Stimulated activated naive B cell treated with anti-CD40 and anti-IgM and Interleukin-4, amounts not matched to agents 10 μg/mL and 1 μg/mL and 100 μg/mL, for 72 hours (primary cell): ENCODE measurements at regions not wholly inside any gene's neighbourhood (a gene's known extent, or its start where the extent isn't known, plus 50 kb on each side); places are given as distances from the start of the nearest gene placed in this dataset.

ENCODE experiments used
- ATAC-seq, 2 donors: fragments of 150-1000 bp; cut with Tn5 transposase; replicated peaks; 2 replicates each; pipeline ENCODE4 v1.10.0; 2021; ENCODE audit warnings: moderate library complexity in 1 of 2
- DNase-seq: peaks from one replicate; pipeline ENCODE4 v3.0.0; 2021
- H3K27ac Mint-ChIP-seq: one replicate; pipeline ENCODE4 v1.8.0; 2022; ENCODE audit warnings: mild to moderate bottlenecking, mixed read lengths
- H3K27me3 Mint-ChIP-seq, 2 donors: one replicate each; pipeline ENCODE4 v1.8.0; 2022; ENCODE audit warnings: mixed read lengths in 2 of 2
- H3K36me3 Mint-ChIP-seq, 2 donors: one replicate each; pipeline ENCODE4 v1.8.0; 2022; ENCODE audit warnings: mixed read lengths in 2 of 2, mild to moderate bottlenecking in 1 of 2
- H3K4me1 Mint-ChIP-seq, 2 donors: one replicate each; pipeline ENCODE4 v1.8.0; 2022; ENCODE audit warnings: mixed read lengths in 2 of 2, mild to moderate bottlenecking in 1 of 2
- H3K4me3 Mint-ChIP-seq, 2 donors: one replicate each; pipeline ENCODE4 v1.8.0; 2022; ENCODE audit warnings: mild to moderate bottlenecking in 2 of 2, mixed read lengths in 2 of 2, moderate library complexity in 1 of 2
- H3K9me3 Mint-ChIP-seq, 2 donors: one replicate each; pipeline ENCODE4 v1.8.0; 2022; ENCODE audit warnings: mixed read lengths in 2 of 2, mild to moderate bottlenecking in 1 of 2

- no peak overlapping the region for H3K4me3 Mint-ChIP-seq
- no peak for DNase-seq
- H3K36me3 Mint-ChIP-seq: no peaks in the 10 kb centered on the region
- no peaks in the 10 kb centered on the region for H3K9me3 Mint-ChIP-seq
- H3K4me1 Mint-ChIP-seq: peaks cover 3 to 14% of the 10 kb centered on the region in 2 donors
- ATAC-seq: no peak
- H3K27me3 Mint-ChIP-seq: no peaks in the 10 kb centered on the region
- no peak overlapping the region for H3K27ac Mint-ChIP-seq
Observed at GRCh38 chr10:23868121-23868520, 340.8 kb upstream of the KIAA1217 start.

- DNase-seq (no peak), ATAC-seq (no peak)
- Mint-ChIP-seq H3K36me3 (no peaks in the 10 kb centered on the region), H3K27ac (no peak overlapping the region), H3K4me3 (no peak overlapping the region), H3K4me1 (peaks cover 3 to 14% of the 10 kb centered on the region in 2 donors), H3K27me3 (no peaks in the 10 kb centered on the region), H3K9me3 (no peaks in the 10 kb centered on the region)
Observed at GRCh38 chr10:23869548-23869947, 339.4 kb upstream of the KIAA1217 start.

GRCh38 chr10:23869996-23870395 is 338.9 kb upstream of the KIAA1217 start:
- H3K9me3 Mint-ChIP-seq: peaks cover 0 to 1% of the 10 kb centered on the region in 2 donors
- H3K27me3 Mint-ChIP-seq: no peaks in the 10 kb centered on the region
- no peak overlapping the region for H3K27ac Mint-ChIP-seq
- H3K36me3 Mint-ChIP-seq: no peaks in the 10 kb centered on the region
- ATAC-seq: no peak
- DNase-seq: no peak
- H3K4me3 Mint-ChIP-seq: no peak overlapping the region
- H3K4me1 Mint-ChIP-seq: peaks cover 3 to 14% of the 10 kb centered on the region in 2 donors

- ATAC-seq: no peak
- Mint-ChIP-seq H3K4me3 (no peak overlapping the region), H3K4me1 (peaks cover 3 to 14% of the 10 kb centered on the region in 2 donors), H3K27me3 (no peaks in the 10 kb centered on the region), H3K9me3 (peaks cover 0 to 3% of the 10 kb centered on the region in 2 donors), H3K27ac (no peak overlapping the region), H3K36me3 (no peaks in the 10 kb centered on the region)
- no peak for DNase-seq
Observed at GRCh38 chr10:23870651-23871610, 338.0 kb upstream of the KIAA1217 start.

GRCh38 chr10:23872290-23872689 is 336.6 kb upstream of the KIAA1217 start:
- Mint-ChIP-seq H3K27me3 (no peaks in the 10 kb centered on the region), H3K4me3 (no peak overlapping the region), H3K9me3 (peaks cover 0 to 3% of the 10 kb centered on the region in 2 donors), H3K4me1 (peaks cover 3 to 14% of the 10 kb centered on the region in 2 donors), H3K36me3 (no peaks in the 10 kb centered on the region), H3K27ac (no peak overlapping the region)
- DNase-seq (no peak), ATAC-seq (no peak)

- Mint-ChIP-seq H3K36me3 (no peaks in the 10 kb centered on the region), H3K4me3 (no peak overlapping the region), H3K27ac (no peak overlapping the region), H3K27me3 (no peaks in the 10 kb centered on the region), H3K9me3 (peaks cover 0 to 3% of the 10 kb centered on the region in 2 donors), H3K4me1 (no peaks in the 10 kb centered on the region)
- ATAC-seq (no peak), DNase-seq (no peak)
Observed at GRCh38 chr10:23877791-23878320, 331.1 kb upstream of the KIAA1217 start.

GRCh38 chr10:23884670-23885069 is 324.3 kb upstream of the KIAA1217 start:
- H3K4me3 Mint-ChIP-seq: no peak overlapping the region
- DNase-seq (no peak), ATAC-seq (no peak)
- H3K36me3 Mint-ChIP-seq: no peaks in the 10 kb centered on the region
- no peaks in the 10 kb centered on the region for H3K4me1 Mint-ChIP-seq
- no peaks in the 10 kb centered on the region for H3K9me3 Mint-ChIP-seq
- H3K27ac Mint-ChIP-seq: no peak overlapping the region
- H3K27me3 Mint-ChIP-seq: no peaks in the 10 kb centered on the region

- Mint-ChIP-seq H3K27me3 (no peaks in the 10 kb centered on the region), H3K36me3 (no peaks in the 10 kb centered on the region), H3K4me3 (no peak overlapping the region), H3K27ac (no peak overlapping the region), H3K9me3 (no peaks in the 10 kb centered on the region), H3K4me1 (no peaks in the 10 kb centered on the region)
- DNase-seq (no peak), ATAC-seq (no peak)
Observed at GRCh38 chr10:23885853-23886252, 323.1 kb upstream of the KIAA1217 start.

- no peaks in the 10 kb centered on the region for H3K4me1 Mint-ChIP-seq
- H3K9me3 Mint-ChIP-seq: no peaks in the 10 kb centered on the region
- no peak overlapping the region for H3K27ac Mint-ChIP-seq
- H3K27me3 Mint-ChIP-seq: no peaks in the 10 kb centered on the region
- DNase-seq: no peak
- H3K4me3 Mint-ChIP-seq: no peak overlapping the region
- H3K36me3 Mint-ChIP-seq: no peaks in the 10 kb centered on the region
- no peak for ATAC-seq
Observed at GRCh38 chr10:23886355-23886754, 322.6 kb upstream of the KIAA1217 start.

GRCh38 chr10:23891301-23891700 is 317.6 kb upstream of the KIAA1217 start:
- DNase-seq (no peak), ATAC-seq (no peak)
- Mint-ChIP-seq H3K4me1 (no peaks in the 10 kb centered on the region), H3K36me3 (no peaks in the 10 kb centered on the region), H3K27ac (no peak overlapping the region), H3K4me3 (no peak overlapping the region), H3K27me3 (no peaks in the 10 kb centered on the region), H3K9me3 (peaks cover 0 to 3% of the 10 kb centered on the region in 2 donors)

GRCh38 chr10:23892296-23892695 is 316.6 kb upstream of the KIAA1217 start:
- Mint-ChIP-seq H3K9me3 (peaks cover 0 to 3% of the 10 kb centered on the region in 2 donors), H3K27me3 (no peaks in the 10 kb centered on the region), H3K4me1 (no peaks in the 10 kb centered on the region), H3K4me3 (no peak overlapping the region), H3K36me3 (no peaks in the 10 kb centered on the region), H3K27ac (no peak overlapping the region)
- DNase-seq: no peak
- ATAC-seq: no peak

- no peak for ATAC-seq
- no peaks in the 10 kb centered on the region for H3K36me3 Mint-ChIP-seq
Observed at GRCh38 chr10:23897267-23897666, 311.7 kb upstream of the KIAA1217 start.

GRCh38 chr10:23897861-23898260 is 311.1 kb upstream of the KIAA1217 start:
- Mint-ChIP-seq H3K4me1 (no peaks in the 10 kb centered on the region), H3K9me3 (peaks cover 0 to 9% of the 10 kb centered on the region in 2 donors), H3K27me3 (no peaks in the 10 kb centered on the region), H3K36me3 (no peaks in the 10 kb centered on the region), H3K4me3 (no peak overlapping the region), H3K27ac (no peak overlapping the region)
- DNase-seq (no peak), ATAC-seq (no peak)

More at GRCh38 chr10:23897267-23897666, 311.7 kb upstream of the KIAA1217 start:
- DNase-seq: no peak
- no peaks in the 10 kb centered on the region for H3K4me1 Mint-ChIP-seq
- no peak overlapping the region for H3K4me3 Mint-ChIP-seq
- H3K27ac Mint-ChIP-seq: no peak overlapping the region
- no peaks in the 10 kb centered on the region for H3K27me3 Mint-ChIP-seq
- peaks cover 0 to 7% of the 10 kb centered on the region in 2 donors for H3K9me3 Mint-ChIP-seq

- Mint-ChIP-seq H3K36me3 (no peaks in the 10 kb centered on the region), H3K27me3 (no peaks in the 10 kb centered on the region), H3K9me3 (peaks cover 0 to 7% of the 10 kb centered on the region in 2 donors), H3K4me3 (no peak overlapping the region), H3K27ac (no peak overlapping the region), H3K4me1 (no peaks in the 10 kb centered on the region)
- no peak for ATAC-seq
- no peak for DNase-seq
Observed at GRCh38 chr10:23899166-23899565, 309.8 kb upstream of the KIAA1217 start.

GRCh38 chr10:23910291-23910690 is 298.6 kb upstream of the KIAA1217 start:
- ATAC-seq: no peak
- H3K9me3 Mint-ChIP-seq: peaks cover 0 to 4% of the 10 kb centered on the region in 2 donors

More at GRCh38 chr10:23910291-23910690, 298.6 kb upstream of the KIAA1217 start:
- DNase-seq: no peak
- no peak overlapping the region for H3K4me3 Mint-ChIP-seq
- no peaks in the 10 kb centered on the region for H3K27me3 Mint-ChIP-seq
- H3K4me1 Mint-ChIP-seq: no peaks in the 10 kb centered on the region
- H3K27ac Mint-ChIP-seq: no peak overlapping the region
- H3K36me3 Mint-ChIP-seq: no peaks in the 10 kb centered on the region
